ENCODE measurements at regions not wholly inside any gene's neighbourhood (a gene's known extent, or its start where the extent isn't known, plus 50 kb on each side); places are given as distances from the start of the nearest gene placed in this dataset.

GRCh38 chr14:54120260-54120659 lies 163.6 kb upstream of the BMP4 start:
- Histone ChIP-seq H3K27me3 (no peaks in the 10 kb centered on the region), H3K4me3 (no peak overlapping the region), H3K9me3 (no peaks in the 10 kb centered on the region), H3K4me1 (no peaks in the 10 kb centered on the region), H3K36me3 (no peaks in the 10 kb centered on the region), H3K27ac (no peak overlapping the region)
- FAIRE-seq (no peak), ATAC-seq (no peak), DNase-seq (no peak)
- intact Hi-C loops (cut with DNase I), result no loop called here
- TF ChIP-seq CTCF (IDR thresholded peaks at IDR 0.05), result no peak
- 50 to 67% methylated on average over 1 of the region's 1 CpG for WGBS, 2 donors

- ATAC-seq, result no peak
- no peak for FAIRE-seq
- no peak for TF ChIP-seq CTCF (IDR thresholded peaks at IDR 0.05)
- Histone ChIP-seq H3K27me3 (no peaks in the 10 kb centered on the region), H3K4me3 (no peak overlapping the region), H3K9me3 (no peaks in the 10 kb centered on the region), H3K27ac (no peak overlapping the region), H3K4me1 (no peaks in the 10 kb centered on the region), H3K36me3 (no peaks in the 10 kb centered on the region)
- intact Hi-C loops (cut with DNase I), result no loop called here
- DNase-seq, result no peak
- WGBS, 2 donors, result 67 to 81% methylated on average over 5 of the region's 5 CpGs
Observed at GRCh38 chr14:54121466-54122027, 164.9 kb upstream of the BMP4 start.

- 85 to 94% methylated on average over 2 of the region's 2 CpGs for WGBS, 2 donors
- no peak overlapping the region for H3K4me3 ChIP-seq
- H3K36me3 ChIP-seq, result no peaks in the 10 kb centered on the region
- no peak for FAIRE-seq
- ATAC-seq, result no peak
- H3K4me1 ChIP-seq, result no peaks in the 10 kb centered on the region
- no peaks in the 10 kb centered on the region for H3K27me3 ChIP-seq
- no peak for TF ChIP-seq CTCF (IDR thresholded peaks at IDR 0.05)
- H3K9me3 ChIP-seq, result no peaks in the 10 kb centered on the region
- H3K27ac ChIP-seq, result no peak overlapping the region
- intact Hi-C loops (cut with DNase I), result no loop called here
- DNase-seq, result no peak
Observed at GRCh38 chr14:54123841-54124240, 167.2 kb upstream of the BMP4 start.

GRCh38 chr14:54125109-54125508 lies 168.5 kb upstream of the BMP4 start:
- no peaks in the 10 kb centered on the region for H3K4me1 ChIP-seq
- no peaks in the 10 kb centered on the region for H3K36me3 ChIP-seq
- intact Hi-C loops (cut with DNase I), result no loop called here
- FAIRE-seq (no peak), DNase-seq (no peak), ATAC-seq (no peak)
- no peaks in the 10 kb centered on the region for H3K9me3 ChIP-seq
- H3K27ac ChIP-seq, result no peak overlapping the region
- TF ChIP-seq CTCF (IDR thresholded peaks at IDR 0.05), result no peak
- no peak overlapping the region for H3K4me3 ChIP-seq
- 88 to 95% methylated on average over 3 of the region's 3 CpGs for WGBS, 2 donors
- no peaks in the 10 kb centered on the region for H3K27me3 ChIP-seq

GRCh38 chr14:54126947-54127346 lies 170.3 kb upstream of the BMP4 start:
- no peak for DNase-seq
- Histone ChIP-seq H3K27ac (no peak overlapping the region), H3K27me3 (no peaks in the 10 kb centered on the region), H3K4me3 (no peak overlapping the region), H3K4me1 (no peaks in the 10 kb centered on the region), H3K9me3 (no peaks in the 10 kb centered on the region), H3K36me3 (no peaks in the 10 kb centered on the region)
- intact Hi-C loops (cut with DNase I), result no loop called here
- 92 to 93% methylated on average over 3 of the region's 3 CpGs for WGBS, 2 donors
- no peak for TF ChIP-seq CTCF (IDR thresholded peaks at IDR 0.05)
- no peak for ATAC-seq
- no peak for FAIRE-seq
